Astrocyte (in vitro differentiated cells and primary cell): ENCODE measurements at regions not wholly inside any gene's neighbourhood (a gene's known extent, or its start where the extent isn't known, plus 50 kb on each side); places are given as distances from the start of the nearest gene placed in this dataset.

Experiments
- DNase-seq: peaks from one replicate; pipeline ENCODE4 v3.0.0-alpha.2; 2010; ENCODE audit warnings: low read depth
- FAIRE-seq: peaks from 2 replicates; lab custom pipeline; 2011; peaks lifted over from hg19 to GRCh38; lab: Jason Lieb, UNC
- H2AFZ ChIP-seq: 2 replicates; pipeline ENCODE4 v1.6.0; 2012; ENCODE audit warnings: low read depth, low read length, inconsistent platforms
- H3K27ac ChIP-seq: 2 replicates; pipeline ENCODE4 v1.5.1; 2011; ENCODE audit warnings: low read depth, low read length, inconsistent platforms
- H3K27me3 ChIP-seq: 2 replicates; pipeline ENCODE4 v1.6.0; 2011; ENCODE audit warnings: low read length, inconsistent platforms; ENCODE audit not compliant: insufficient read depth
- H3K36me3 ChIP-seq: 2 replicates; pipeline ENCODE4 v1.5.1; 2011; ENCODE audit warnings: low read length, inconsistent platforms; ENCODE audit not compliant: insufficient read depth
- H3K4me1 ChIP-seq: 2 replicates; pipeline ENCODE4 v1.5.1; 2011; ENCODE audit warnings: low read length, inconsistent platforms; ENCODE audit not compliant: insufficient read depth
- H3K4me2 ChIP-seq: 2 replicates; pipeline ENCODE4 v1.6.0; 2012; ENCODE audit warnings: low read length, inconsistent platforms
- H3K4me3 ChIP-seq: 2 replicates; pipeline ENCODE4 v1.5.1; 2011; ENCODE audit warnings: low read depth, mild to moderate bottlenecking, low read length, inconsistent platforms; ENCODE audit not compliant: insufficient read depth
- H3K79me2 ChIP-seq: 2 replicates; pipeline ENCODE4 v1.6.0; 2012; ENCODE audit warnings: mild to moderate bottlenecking, low read length, inconsistent platforms; ENCODE audit not compliant: insufficient read depth
- H3K9ac ChIP-seq: 2 replicates; pipeline ENCODE4 v1.6.0; 2012; ENCODE audit warnings: mild to moderate bottlenecking, low read length, inconsistent platforms
- H3K9me3 ChIP-seq: 2 replicates; pipeline ENCODE4 v1.5.1; 2012; ENCODE audit warnings: low read depth, mild to moderate bottlenecking, low read length, inconsistent platforms; ENCODE audit not compliant: insufficient read depth
- H4K20me1 ChIP-seq: 2 replicates; pipeline ENCODE4 v1.6.0; 2012; ENCODE audit warnings: low read length, inconsistent platforms; ENCODE audit not compliant: insufficient read depth
- H3K27ac Mint-ChIP-seq: one replicate; pipeline ENCODE4 v1.8.0; 2021; ENCODE audit warnings: mild to moderate bottlenecking, mixed read lengths; ENCODE audit not compliant: unreplicated experiment
- H3K27me3 Mint-ChIP-seq: one replicate; pipeline ENCODE4 v1.8.0; 2021; ENCODE audit warnings: low read depth, mixed read lengths; ENCODE audit not compliant: unreplicated experiment
- H3K36me3 Mint-ChIP-seq: one replicate; pipeline ENCODE4 v1.8.0; 2021; ENCODE audit warnings: low read depth, mixed read lengths; ENCODE audit not compliant: unreplicated experiment
- H3K4me1 Mint-ChIP-seq: one replicate; pipeline ENCODE4 v1.8.0; 2021; ENCODE audit warnings: low read depth, mixed read lengths; ENCODE audit not compliant: unreplicated experiment
- H3K4me3 Mint-ChIP-seq: one replicate; pipeline ENCODE4 v1.8.0; 2021; ENCODE audit warnings: mild to moderate bottlenecking, moderate library complexity, mixed read lengths; ENCODE audit not compliant: unreplicated experiment
- H3K9me3 Mint-ChIP-seq: one replicate; pipeline ENCODE4 v1.8.0; 2021; ENCODE audit warnings: mild to moderate bottlenecking, mixed read lengths; ENCODE audit not compliant: unreplicated experiment
- CTCF ChIP-seq: IDR thresholded peaks from 2 replicates; pipeline ENCODE4 v1.5.1; 2011; ENCODE audit warnings: low read depth, mild to moderate bottlenecking, inconsistent platforms, low read length, moderate library complexity; ENCODE audit not compliant: insufficient read depth
- EZH2 ChIP-seq: IDR thresholded peaks from 2 replicates; pipeline ENCODE4 v1.6.1; 2012; ENCODE audit warnings: mild to moderate bottlenecking, low read length, inconsistent platforms; ENCODE audit not compliant: insufficient read depth

GRCh38 chr21:16534408-16535101, 804.8 kb downstream of the USP25 start:
- peak overlapping the region; percentile 88 for H3K9ac ChIP-seq
- DNase-seq = peak; percentile 85
- Mint-ChIP-seq H3K27me3 (no peaks in the 10 kb centered on the region), H3K4me3 (no peak overlapping the region), H3K4me1 (peaks cover 7% of the 10 kb centered on the region), H3K9me3 (peaks cover 4% of the 10 kb centered on the region), H3K36me3 (no peaks in the 10 kb centered on the region), H3K27ac (no peak overlapping the region)
- peak overlapping the region; percentile 85 for H3K4me2 ChIP-seq
- peak overlapping the region; percentile 39 for H2AFZ ChIP-seq
- H3K4me3 ChIP-seq = peak overlapping the region; percentile 60
- H3K27ac ChIP-seq = peak overlapping the region; percentile 88
- no peaks in the 10 kb centered on the region for H4K20me1 ChIP-seq
- no peaks in the 10 kb centered on the region for H3K27me3 ChIP-seq
- H3K9me3 ChIP-seq = no peaks in the 10 kb centered on the region
- H3K36me3 ChIP-seq = no peaks in the 10 kb centered on the region
- FAIRE-seq = peak; percentile 49
- peaks cover 63% of the 10 kb centered on the region for H3K79me2 ChIP-seq
- TF ChIP-seq EZH2 (no peak), CTCF (no peak)
- peaks cover 23% of the 10 kb centered on the region for H3K4me1 ChIP-seq

- no peaks in the 10 kb centered on the region for H3K36me3 Mint-ChIP-seq
- Histone ChIP-seq H3K4me3 (peak overlapping the region; percentile 60), H3K9ac (peak overlapping the region; percentile 88), H3K4me1 (peaks cover 23% of the 10 kb centered on the region), H2AFZ (no peak overlapping the region), H4K20me1 (no peaks in the 10 kb centered on the region), H3K27me3 (no peaks in the 10 kb centered on the region), H3K27ac (peak overlapping the region; percentile 88), H3K36me3 (no peaks in the 10 kb centered on the region), H3K9me3 (no peaks in the 10 kb centered on the region), H3K79me2 (peaks cover 64% of the 10 kb centered on the region), H3K4me2 (peak overlapping the region; percentile 85)
- no peak overlapping the region for H3K4me3 Mint-ChIP-seq
- no peak overlapping the region for H3K27ac Mint-ChIP-seq
- H3K4me1 Mint-ChIP-seq = peaks cover 7% of the 10 kb centered on the region
- FAIRE-seq (no peak), DNase-seq (peak; percentile 95)
- TF ChIP-seq CTCF = no peak
- TF ChIP-seq EZH2 = no peak
- H3K27me3 Mint-ChIP-seq = no peaks in the 10 kb centered on the region
- H3K9me3 Mint-ChIP-seq = peaks cover 4% of the 10 kb centered on the region
Observed at GRCh38 chr21:16535102-16535422, 805.3 kb downstream of the USP25 start.

- H3K4me3 ChIP-seq = peak overlapping the region; percentile 60
- FAIRE-seq = no peak
Observed at GRCh38 chr21:16535626-16536025, 805.8 kb downstream of the USP25 start.

More at GRCh38 chr21:16535626-16536025, 805.8 kb downstream of the USP25 start:
- peak overlapping the region; percentile 88 for H3K27ac ChIP-seq
- Mint-ChIP-seq H3K27ac (no peak overlapping the region), H3K9me3 (peaks cover 4% of the 10 kb centered on the region), H3K4me3 (no peak overlapping the region), H3K4me1 (peaks cover 7% of the 10 kb centered on the region), H3K36me3 (no peaks in the 10 kb centered on the region), H3K27me3 (no peaks in the 10 kb centered on the region)
- peaks cover 23% of the 10 kb centered on the region for H3K4me1 ChIP-seq
- peaks cover 60% of the 10 kb centered on the region for H3K79me2 ChIP-seq
- no peak for DNase-seq
- H4K20me1 ChIP-seq = no peaks in the 10 kb centered on the region
- no peaks in the 10 kb centered on the region for H3K9me3 ChIP-seq
- no peaks in the 10 kb centered on the region for H3K36me3 ChIP-seq
- TF ChIP-seq EZH2 (no peak), CTCF (no peak)
- peak overlapping the region; percentile 88 for H3K9ac ChIP-seq
- H2AFZ ChIP-seq = no peak overlapping the region
- peak overlapping the region; percentile 85 for H3K4me2 ChIP-seq
- no peaks in the 10 kb centered on the region for H3K27me3 ChIP-seq
